ES-I3 (cell line): ENCODE measurements at regions not wholly inside any gene's neighbourhood (a gene's known extent, or its start where the extent isn't known, plus 50 kb on each side); places are given as distances from the start of the nearest gene placed in this dataset.

Experiments
- H3K36me3 ChIP-seq: 2 replicates; pipeline ENCODE4 v1.6.1; 2013; ENCODE audit warnings: mild to moderate bottlenecking, low read length, control low read depth, moderate library complexity; ENCODE audit not compliant: insufficient read depth
- H3K4me1 ChIP-seq: 2 replicates; pipeline ENCODE4 v1.6.1; 2013; ENCODE audit warnings: mild to moderate bottlenecking, control low read depth, low read length; ENCODE audit not compliant: insufficient read depth
- H3K9ac ChIP-seq: 2 replicates; pipeline ENCODE4 v1.6.1; 2013; ENCODE audit warnings: low read depth, mild to moderate bottlenecking, low read length, moderate library complexity
- H3K9me3 ChIP-seq: 2 replicates; pipeline ENCODE4 v1.6.1; 2013; ENCODE audit warnings: mild to moderate bottlenecking, low read length, moderate library complexity; ENCODE audit not compliant: control insufficient read depth, insufficient read depth

- no peak overlapping the region for H3K9ac ChIP-seq
- no peaks in the 10 kb centered on the region for H3K9me3 ChIP-seq
- no peaks in the 10 kb centered on the region for H3K36me3 ChIP-seq
- H3K4me1 ChIP-seq = peaks cover 10% of the 10 kb centered on the region
Observed at GRCh38 chr22:49482811-49483210, 344.9 kb downstream of the BRD1 start.

- peaks cover 4% of the 10 kb centered on the region for H3K4me1 ChIP-seq
- no peak overlapping the region; the same call in 1 of the 2 replicates for H3K9ac ChIP-seq
- no peaks in the 10 kb centered on the region for H3K36me3 ChIP-seq
- H3K9me3 ChIP-seq = no peaks in the 10 kb centered on the region
Observed at GRCh38 chr22:49481659-49482399, 345.8 kb downstream of the BRD1 start.

- H3K36me3 ChIP-seq = no peaks in the 10 kb centered on the region
- peaks cover 4% of the 10 kb centered on the region for H3K4me1 ChIP-seq
- H3K9ac ChIP-seq = no peak overlapping the region
- no peaks in the 10 kb centered on the region for H3K9me3 ChIP-seq
Observed at GRCh38 chr22:49480896-49481658, 346.6 kb downstream of the BRD1 start.

- Histone ChIP-seq H3K9me3 (no peaks in the 10 kb centered on the region), H3K36me3 (no peaks in the 10 kb centered on the region), H3K9ac (no peak overlapping the region), H3K4me1 (peaks cover 4% of the 10 kb centered on the region)
Observed at GRCh38 chr22:49480331-49480730, 347.3 kb downstream of the BRD1 start.

- H3K36me3 ChIP-seq = no peaks in the 10 kb centered on the region
- H3K4me1 ChIP-seq = peaks cover 4% of the 10 kb centered on the region
- H3K9me3 ChIP-seq = no peaks in the 10 kb centered on the region
- no peak overlapping the region for H3K9ac ChIP-seq
Observed at GRCh38 chr22:49479566-49479965, 348.1 kb downstream of the BRD1 start.

GRCh38 chr22:49476800-49477400 lies 350.8 kb downstream of the BRD1 start:
- no peak overlapping the region for H3K9ac ChIP-seq
- H3K9me3 ChIP-seq = no peaks in the 10 kb centered on the region
- H3K4me1 ChIP-seq = no peaks in the 10 kb centered on the region
- H3K36me3 ChIP-seq = no peaks in the 10 kb centered on the region

- H3K36me3 ChIP-seq = no peaks in the 10 kb centered on the region
- H3K9me3 ChIP-seq = no peaks in the 10 kb centered on the region
- H3K4me1 ChIP-seq = no peaks in the 10 kb centered on the region
- H3K9ac ChIP-seq = no peak overlapping the region
Observed at GRCh38 chr22:49476176-49476575, 351.5 kb downstream of the BRD1 start.

GRCh38 chr22:49475253-49475652 lies 352.4 kb downstream of the BRD1 start:
- no peaks in the 10 kb centered on the region for H3K36me3 ChIP-seq
- no peaks in the 10 kb centered on the region for H3K9me3 ChIP-seq
- H3K4me1 ChIP-seq = no peaks in the 10 kb centered on the region
- H3K9ac ChIP-seq = no peak overlapping the region

- no peaks in the 10 kb centered on the region for H3K36me3 ChIP-seq
- H3K4me1 ChIP-seq = no peaks in the 10 kb centered on the region
- no peak overlapping the region for H3K9ac ChIP-seq
- no peaks in the 10 kb centered on the region for H3K9me3 ChIP-seq
Observed at GRCh38 chr22:49473286-49473685, 354.4 kb downstream of the BRD1 start.

GRCh38 chr22:49470741-49471503 lies 356.8 kb downstream of the BRD1 start:
- no peaks in the 10 kb centered on the region for H3K4me1 ChIP-seq
- H3K9ac ChIP-seq = no peak overlapping the region
- H3K9me3 ChIP-seq = no peaks in the 10 kb centered on the region
- no peaks in the 10 kb centered on the region for H3K36me3 ChIP-seq

GRCh38 chr22:49469896-49470740 lies 357.6 kb downstream of the BRD1 start:
- Histone ChIP-seq H3K36me3 (no peaks in the 10 kb centered on the region), H3K9ac (no peak overlapping the region), H3K4me1 (no peaks in the 10 kb centered on the region), H3K9me3 (no peaks in the 10 kb centered on the region)

GRCh38 chr22:49468487-49469198 lies 359.0 kb downstream of the BRD1 start:
- no peaks in the 10 kb centered on the region for H3K36me3 ChIP-seq

GRCh38 chr22:49466878-49467595 lies 360.6 kb downstream of the BRD1 start:
- Histone ChIP-seq H3K4me1 (no peaks in the 10 kb centered on the region), H3K36me3 (no peaks in the 10 kb centered on the region), H3K9ac (no peak overlapping the region), H3K9me3 (no peaks in the 10 kb centered on the region)

More at GRCh38 chr22:49468487-49469198, 359.0 kb downstream of the BRD1 start:
- H3K4me1 ChIP-seq = no peaks in the 10 kb centered on the region
- no peaks in the 10 kb centered on the region for H3K9me3 ChIP-seq
- H3K9ac ChIP-seq = no peak overlapping the region
